SK-N-MC (cell line): ENCODE measurements at regions not wholly inside any gene's neighbourhood (a gene's known extent, or its start where the extent isn't known, plus 50 kb on each side); places are given as distances from the start of the nearest gene placed in this dataset.

Source experiments
- EZH2 ChIP-seq: fragments of 200-600 bp; sonication (generic); IDR thresholded peaks from one replicate; pipeline ENCODE4 v1.6.1; 2017; ENCODE audit warnings: antibody characterized with exemption
- FOXP2 ChIP-seq: optimal IDR thresholded peaks from 2 replicates; pipeline ENCODE3; 2011; ENCODE audit warnings: mild to moderate bottlenecking, moderate library complexity; ENCODE audit not compliant: insufficient read depth; ENCODE audit errors: extremely low read length, control extremely low read depth

DNA sequence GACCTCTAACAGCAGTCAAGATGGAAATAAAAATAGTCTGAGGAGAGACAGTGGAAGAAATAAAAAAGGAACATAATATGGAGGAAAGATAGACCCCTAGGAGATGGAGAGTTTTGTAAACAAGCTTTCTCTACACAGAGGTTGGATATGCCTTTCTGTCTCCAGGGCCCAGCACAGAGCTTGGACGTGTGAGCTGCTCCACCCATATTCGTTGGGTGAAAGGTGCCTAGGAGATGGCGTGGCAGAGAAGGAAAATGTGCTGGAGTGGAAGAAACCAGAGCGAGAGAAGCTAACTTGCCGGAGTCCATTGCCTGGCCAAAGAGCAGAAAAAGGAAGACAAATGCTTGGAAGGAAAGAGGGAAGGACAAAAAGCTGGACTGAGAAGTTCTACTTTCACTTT lies 78.3 kb upstream of the LMO4 start:
- TF ChIP-seq EZH2 = no peak
- no peak for TF ChIP-seq FOXP2
